IMR-90 (cell line): ENCODE measurements at regions not wholly inside any gene's neighbourhood (a gene's known extent, or its start where the extent isn't known, plus 50 kb on each side); places are given as distances from the start of the nearest gene placed in this dataset.

Experiments used
- ATAC-seq: fragments of 200-7000 bp; cut with Tn5 transposase; 2 replicates; pipeline ENCODE4 v1.9.1; 2020; ENCODE audit warnings: low read depth, mild to moderate bottlenecking, moderate library complexity
- BruUV-seq: library from RNA; stranded (reverse); fragments of 400-500 nt; replicated peaks from 2 replicates; lab custom pipeline; 2021; lab: Mats Ljungman, UMichigan
- CTCF ChIA-PET: fragments of 300-600 bp; formaldehyde crosslinking; extraction: SDS; loops from one replicate; lab custom pipeline; 2021; ENCODE audit warnings: antibody characterized with exemption; lab: Yijun Ruan, JAX
- POLR2A ChIA-PET: fragments of 300-600 bp; sonication (Branson Sonifier 250); formaldehyde crosslinking; loops from one replicate; lab custom pipeline; 2022; ENCODE audit warnings: antibody characterized with exemption; ENCODE audit not compliant: unreplicated experiment; lab: Charles Lee
- DNase-seq: peaks from one replicate; pipeline ENCODE4 v3.0.0; 2013
- H2AFZ ChIP-seq: replicated peaks from 2 replicates; pipeline ENCODE3; 2013; ENCODE audit warnings: low read length, mild to moderate bottlenecking; ENCODE audit not compliant: poor library complexity
- H2AK5ac ChIP-seq: 2 replicates; pipeline ENCODE4 v1.6.1; 2013; ENCODE audit warnings: low read depth, low read length, inconsistent platforms
- H2AK9ac ChIP-seq: replicated peaks from 2 replicates; pipeline ENCODE3; 2013; ENCODE audit warnings: mild to moderate bottlenecking, low read depth, low read length, moderate library complexity; ENCODE audit not compliant: poor library complexity
- H2BK120ac ChIP-seq: 2 replicates; pipeline ENCODE4 v1.6.1; 2013; ENCODE audit warnings: low read depth, low read length, inconsistent platforms
- H2BK15ac ChIP-seq: 3 replicates; pipeline ENCODE4 v1.6.1; 2013; ENCODE audit warnings: low read depth, low read length, inconsistent platforms
- H2BK20ac ChIP-seq: 2 replicates; pipeline ENCODE4 v1.6.1; 2013; ENCODE audit warnings: low read depth, mild to moderate bottlenecking, inconsistent platforms, low read length, moderate library complexity
- H2BK5ac ChIP-seq: 2 replicates; pipeline ENCODE4 v1.6.1; 2013; ENCODE audit warnings: mild to moderate bottlenecking, low read depth, low read length, inconsistent platforms; ENCODE audit not compliant: poor library complexity, severe bottlenecking
- H3K14ac ChIP-seq: replicated peaks from 2 replicates; pipeline ENCODE4 v1.6.1; 2013; ENCODE audit warnings: low read depth, low read length, inconsistent platforms
- H3K18ac ChIP-seq: 2 replicates; pipeline ENCODE4 v1.6.1; 2013; ENCODE audit warnings: low read depth, low read length, control low read depth
- H3K23ac ChIP-seq: 2 replicates; pipeline ENCODE4 v1.6.1; 2013; ENCODE audit warnings: low read depth, low read length, inconsistent platforms
- H3K27ac ChIP-seq: 2 replicates; pipeline ENCODE4 v1.5.1; 2013; ENCODE audit warnings: mild to moderate bottlenecking, control low read depth, low read length; ENCODE audit not compliant: insufficient read depth
- H3K27me3 ChIP-seq: 2 replicates; pipeline ENCODE4 v1.6.1; 2013; ENCODE audit warnings: low read length; ENCODE audit not compliant: control insufficient read depth, insufficient read depth
- H3K36me3 ChIP-seq: 2 replicates; pipeline ENCODE4 v1.6.1; 2013; ENCODE audit warnings: low read length, mixed read lengths; ENCODE audit not compliant: control insufficient read depth, insufficient read depth
- H3K4ac ChIP-seq: 2 replicates; pipeline ENCODE4 v1.6.1; 2013; ENCODE audit warnings: low read depth, low read length, inconsistent platforms
- H3K4me1 ChIP-seq: 2 replicates; pipeline ENCODE4 v1.6.1; 2013; ENCODE audit warnings: low read length, mixed read lengths; ENCODE audit not compliant: control insufficient read depth, insufficient read depth
- H3K4me2 ChIP-seq: 2 replicates; pipeline ENCODE4 v1.6.1; 2013; ENCODE audit warnings: low read depth, mild to moderate bottlenecking, control low read depth, low read length, moderate library complexity
- H3K4me3 ChIP-seq: 2 replicates; pipeline ENCODE4 v1.5.1; 2013; ENCODE audit warnings: low read depth, mild to moderate bottlenecking, control low read depth, low read length, moderate library complexity; ENCODE audit not compliant: insufficient read depth
- H3K56ac ChIP-seq: 2 replicates; pipeline ENCODE4 v1.6.1; 2013; ENCODE audit warnings: low read length, inconsistent platforms; ENCODE audit not compliant: insufficient read depth; ENCODE audit errors: extremely low read depth
- H3K79me1 ChIP-seq, 2 experiments: 2 replicates each; pipeline ENCODE4 v1.6.1; 2013; ENCODE audit warnings: low read length in 2 of 2, inconsistent platforms in 1 of 2, low read depth in 1 of 2
- H3K9ac ChIP-seq: 2 replicates; pipeline ENCODE4 v1.6.1; 2013; ENCODE audit warnings: low read depth, low read length, control low read depth
- H3K9me1 ChIP-seq: 2 replicates; pipeline ENCODE4 v1.6.1; 2013; ENCODE audit warnings: low read length, inconsistent platforms; ENCODE audit not compliant: insufficient read depth
- H3K9me3 ChIP-seq: 2 replicates; pipeline ENCODE4 v1.6.1; 2013; ENCODE audit warnings: low read length; ENCODE audit not compliant: control insufficient read depth, insufficient read depth
- H4K20me1 ChIP-seq: 2 replicates; pipeline ENCODE4 v1.6.1; 2013; ENCODE audit warnings: low read length, inconsistent platforms; ENCODE audit not compliant: insufficient read depth
- H4K5ac ChIP-seq: 2 replicates; pipeline ENCODE4 v1.6.1; 2013; ENCODE audit warnings: mild to moderate bottlenecking, low read depth, low read length, control low read depth
- H4K8ac ChIP-seq, 2 experiments: 2 replicates each; pipeline ENCODE4 v1.6.1; 2013; ENCODE audit warnings: low read depth in 2 of 2, low read length in 2 of 2, control low read depth in 1 of 2, inconsistent platforms in 1 of 2
- H4K91ac ChIP-seq: 2 replicates; pipeline ENCODE4 v1.6.1; 2013; ENCODE audit warnings: low read depth, low read length, inconsistent platforms; ENCODE audit not compliant: insufficient read depth
- BHLHE40 ChIP-seq: fragments of 150-350 bp; IDR thresholded peaks from 2 replicates; pipeline ENCODE4 v1.6.1; 2016; ENCODE audit warnings: mild to moderate bottlenecking, low read depth, low read length
- CEBPB ChIP-seq: IDR thresholded peaks from 2 replicates; pipeline ENCODE4 v1.6.1; 2012; ENCODE audit warnings: low read depth, low read length, improper control_type of control experiment
- FOS ChIP-seq: fragments of 150-350 bp; IDR thresholded peaks from 2 replicates; pipeline ENCODE4 v1.6.1; 2016; ENCODE audit warnings: low read depth, low read length
- MAFK ChIP-seq: IDR thresholded peaks from 2 replicates; pipeline ENCODE4 v1.6.1; 2012; ENCODE audit warnings: low read depth, low read length, improper control_type of control experiment
- MXI1 ChIP-seq: IDR thresholded peaks from 2 replicates; pipeline ENCODE4 v1.6.1; 2012; ENCODE audit warnings: low read depth, mild to moderate bottlenecking, low read length, moderate library complexity, borderline replicate concordance
- NFE2L2 ChIP-seq: fragments of 150-350 bp; IDR thresholded peaks from 2 replicates; pipeline ENCODE4 v1.6.1; 2016; ENCODE audit warnings: low read depth, mild to moderate bottlenecking, low read length
- POLR2A ChIP-seq: IDR thresholded peaks from 2 replicates; pipeline ENCODE4 v1.6.1; 2012; ENCODE audit warnings: mild to moderate bottlenecking, low read depth, low read length
- RAD21 ChIP-seq: IDR thresholded peaks from 2 replicates; pipeline ENCODE4 v1.6.1; 2012; ENCODE audit warnings: low read length, improper control_type of control experiment
- SMC3 ChIP-seq: fragments of 150-350 bp; IDR thresholded peaks from 2 replicates; pipeline ENCODE4 v1.6.1; 2016; ENCODE audit warnings: low read depth, mild to moderate bottlenecking, antibody characterized with exemption, low read length, moderate library complexity
- WGBS, 2 experiments: methylation state at CpG; one replicate each; pipeline versions ENCODE4 v1.1.5 to v1.1.7; 2013; ENCODE audit warnings: missing lambda C conversion rate in 2 of 2; ENCODE audit not compliant: insufficient read length in 1 of 2; ENCODE audit errors: extremely low coverage in 2 of 2; 5-methylcytosine and 5-hydroxymethylcytosine counted together
- dilution Hi-C: fragments of 300-500 bp; cut with HindIII; formaldehyde crosslinking; loops from one replicate; pipeline ENCODE4 v1.14.3; 2018; ENCODE audit warnings: low sequenced_read_pairs; ENCODE audit not compliant: unreplicated experiment
- in situ Hi-C: fragments of 300-500 bp; cut with MboI; formaldehyde crosslinking; loops from 3 replicates; pipeline ENCODE4 v1.14.3; 2019; ENCODE audit warnings: low sequenced_read_pairs, inconsistent platforms, mixed read lengths
- intact Hi-C: fragments of 100-400 bp; cut with micrococcal nuclease; formaldehyde crosslinking; loops from 2 replicates; pipeline ENCODE4 v1.10.0; 2022
- TF ChIP-seq, protein P1 (sequence below): fragments of 150-350 bp; IDR thresholded peaks from 2 replicates; pipeline ENCODE4 v1.6.1; 2016; ENCODE audit warnings: low read depth, mild to moderate bottlenecking, low read length, moderate library complexity, borderline replicate concordance
- TF ChIP-seq, protein P2 (sequence below): conservative IDR thresholded peaks from 2 replicates; pipeline ENCODE4 v1.5.1; 2012; ENCODE audit warnings: mild to moderate bottlenecking, low read depth, low read length, improper control_type of control experiment

- intact Hi-C loops, result no loop called here
- no TSS peak for BruUV-seq
- H3K27ac ChIP-seq, result no peak overlapping the region
- H2BK15ac ChIP-seq, result no peak overlapping the region
- no peak overlapping the region for H2AK9ac ChIP-seq
- ChIA-PET CTCF (no interaction called here), POLR2A (no interaction called here)
- no peak overlapping the region for H3K9ac ChIP-seq
- TF ChIP-seq MAFK (no peak), CEBPB (no peak), NFE2L2 (no peak), FOS (no peak), RAD21 (no peak), MXI1 (no peak), POLR2A (no peak), BHLHE40 (no peak), SMC3 (no peak)
- TF ChIP-seq, protein P1, sequence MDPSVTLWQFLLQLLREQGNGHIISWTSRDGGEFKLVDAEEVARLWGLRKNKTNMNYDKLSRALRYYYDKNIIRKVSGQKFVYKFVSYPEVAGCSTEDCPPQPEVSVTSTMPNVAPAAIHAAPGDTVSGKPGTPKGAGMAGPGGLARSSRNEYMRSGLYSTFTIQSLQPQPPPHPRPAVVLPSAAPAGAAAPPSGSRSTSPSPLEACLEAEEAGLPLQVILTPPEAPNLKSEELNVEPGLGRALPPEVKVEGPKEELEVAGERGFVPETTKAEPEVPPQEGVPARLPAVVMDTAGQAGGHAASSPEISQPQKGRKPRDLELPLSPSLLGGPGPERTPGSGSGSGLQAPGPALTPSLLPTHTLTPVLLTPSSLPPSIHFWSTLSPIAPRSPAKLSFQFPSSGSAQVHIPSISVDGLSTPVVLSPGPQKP, result no peak
- TF ChIP-seq, protein P2, sequence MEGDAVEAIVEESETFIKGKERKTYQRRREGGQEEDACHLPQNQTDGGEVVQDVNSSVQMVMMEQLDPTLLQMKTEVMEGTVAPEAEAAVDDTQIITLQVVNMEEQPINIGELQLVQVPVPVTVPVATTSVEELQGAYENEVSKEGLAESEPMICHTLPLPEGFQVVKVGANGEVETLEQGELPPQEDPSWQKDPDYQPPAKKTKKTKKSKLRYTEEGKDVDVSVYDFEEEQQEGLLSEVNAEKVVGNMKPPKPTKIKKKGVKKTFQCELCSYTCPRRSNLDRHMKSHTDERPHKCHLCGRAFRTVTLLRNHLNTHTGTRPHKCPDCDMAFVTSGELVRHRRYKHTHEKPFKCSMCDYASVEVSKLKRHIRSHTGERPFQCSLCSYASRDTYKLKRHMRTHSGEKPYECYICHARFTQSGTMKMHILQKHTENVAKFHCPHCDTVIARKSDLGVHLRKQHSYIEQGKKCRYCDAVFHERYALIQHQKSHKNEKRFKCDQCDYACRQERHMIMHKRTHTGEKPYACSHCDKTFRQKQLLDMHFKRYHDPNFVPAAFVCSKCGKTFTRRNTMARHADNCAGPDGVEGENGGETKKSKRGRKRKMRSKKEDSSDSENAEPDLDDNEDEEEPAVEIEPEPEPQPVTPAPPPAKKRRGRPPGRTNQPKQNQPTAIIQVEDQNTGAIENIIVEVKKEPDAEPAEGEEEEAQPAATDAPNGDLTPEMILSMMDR, result no peak
- no peak overlapping the region for H3K4me3 ChIP-seq
- H3K4me1 ChIP-seq, result no peaks in the 10 kb centered on the region
- H3K18ac ChIP-seq, result no peak overlapping the region
- H4K91ac ChIP-seq, result no peak overlapping the region
- no peak overlapping the region for H3K14ac ChIP-seq
- H2AFZ ChIP-seq, result no peak overlapping the region
- no peak overlapping the region for H2AK5ac ChIP-seq
- no peaks in the 10 kb centered on the region for H3K9me1 ChIP-seq
- H3K36me3 ChIP-seq, result no peaks in the 10 kb centered on the region
- no peak overlapping the region for H3K4ac ChIP-seq
- H2BK120ac ChIP-seq, result no peak overlapping the region
- no peak overlapping the region for H3K23ac ChIP-seq
- no peak for ATAC-seq
- peak; percentile 33 for DNase-seq
- H3K79me1 ChIP-seq, result no peaks in the 10 kb centered on the region
- H3K4me2 ChIP-seq, result no peak overlapping the region
- no peak overlapping the region for H2BK20ac ChIP-seq
- H3K56ac ChIP-seq, result no peak overlapping the region
- H3K9me3 ChIP-seq, result no peaks in the 10 kb centered on the region
- no peak overlapping the region for H4K5ac ChIP-seq
- H4K8ac ChIP-seq, result no peak overlapping the region
- dilution Hi-C loops, result no loop called here
- no peak overlapping the region for H2BK5ac ChIP-seq
- H3K27me3 ChIP-seq, result no peaks in the 10 kb centered on the region
- H4K20me1 ChIP-seq, result no peaks in the 10 kb centered on the region
- in situ Hi-C loops, result no loop called here
- no CpG with 5 or more reads among the region's 5 CpGs for WGBS, 2 experiments
Observed at GRCh38 chr14:83860631-83861155, 1669.3 kb upstream of the FLRT2 start.
